ENCODE measurements at regions not wholly inside any gene's neighbourhood (a gene's known extent, or its start where the extent isn't known, plus 50 kb on each side); places are given as distances from the start of the nearest gene placed in this dataset.

DNA sequence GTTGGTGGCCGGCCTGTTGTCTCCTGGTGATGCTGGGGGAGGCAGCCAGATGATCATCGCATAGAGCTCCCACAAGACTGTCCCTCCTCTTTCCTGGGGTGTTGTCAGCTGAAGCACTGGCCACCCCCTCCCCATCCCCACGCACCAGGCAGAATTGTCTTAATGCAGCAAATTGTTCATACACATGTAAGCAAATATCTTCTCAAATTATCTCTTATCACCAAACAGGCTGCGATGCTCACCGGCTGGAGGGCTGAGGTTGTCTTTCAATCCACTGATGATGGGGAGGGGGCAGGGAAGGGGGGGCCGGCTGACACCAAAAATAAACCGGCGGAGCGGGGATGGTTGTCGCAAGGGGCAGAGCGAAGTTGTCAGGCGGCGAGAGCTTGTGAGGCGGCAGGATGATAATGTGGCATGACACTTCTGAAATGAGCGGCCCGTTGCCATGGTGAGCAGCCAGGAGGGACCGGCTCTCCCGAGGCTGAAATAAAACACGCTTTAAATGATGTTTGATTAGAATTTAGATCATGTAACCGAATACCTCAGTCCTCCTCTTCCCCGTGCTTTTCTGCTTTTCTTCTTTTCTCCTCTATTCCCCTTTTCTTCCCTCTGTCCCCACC, 59.8 kb downstream of the MRM1 start:
- no peak for DNase-seq (ENCODE audit: low read depth in 2 of 2)

DNA sequence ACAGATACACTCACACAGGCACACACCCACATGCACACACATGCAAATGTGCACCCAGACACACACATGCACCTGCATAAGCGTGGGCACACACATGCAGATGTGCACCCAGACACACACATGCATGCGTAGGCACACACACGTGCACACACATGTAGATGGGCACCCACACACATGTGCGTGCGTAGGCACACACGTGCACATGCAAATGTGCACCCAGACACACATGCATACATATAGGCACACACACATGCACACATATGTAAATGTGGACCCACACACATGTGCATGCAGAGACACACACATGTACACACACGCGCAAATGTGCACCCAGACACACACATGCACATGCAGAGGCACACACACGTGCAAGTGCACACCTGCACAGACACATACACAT, 60.3 kb downstream of the MRM1 start:
- DNase-seq (ENCODE audit: low read depth in 2 of 2), result no peak

- DNase-seq (ENCODE audit: low read depth in 2 of 2), result no peak
These were observed 64.0 kb downstream of the MRM1 start for GRCh38 chr17:36665417-36665816.

GRCh38 chr17:36667922-36668321, 66.5 kb downstream of the MRM1 start:
- no peak for DNase-seq (ENCODE audit: low read depth in 2 of 2)

DNA sequence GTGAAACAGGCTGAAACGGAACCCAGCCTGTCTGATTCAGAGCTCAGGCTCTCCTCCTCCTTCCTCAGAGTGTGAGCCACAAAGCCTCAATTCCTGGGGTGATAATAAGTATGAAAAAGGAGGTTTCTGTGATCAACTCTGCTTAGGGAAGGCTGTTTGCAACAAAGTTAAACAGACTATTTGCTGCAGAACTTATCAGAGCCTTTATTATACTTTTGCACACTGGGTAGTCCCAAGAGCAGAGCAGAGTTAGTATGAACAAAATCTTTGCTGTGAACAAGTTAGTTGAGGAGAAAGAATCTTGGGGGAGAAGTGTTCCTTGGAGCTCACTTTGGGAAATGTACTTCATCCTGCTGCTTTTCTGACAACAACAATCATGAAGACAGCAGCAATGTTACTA, 67.4 kb downstream of the MRM1 start:
- no peak for DNase-seq (ENCODE audit: low read depth in 2 of 2)

DNA sequence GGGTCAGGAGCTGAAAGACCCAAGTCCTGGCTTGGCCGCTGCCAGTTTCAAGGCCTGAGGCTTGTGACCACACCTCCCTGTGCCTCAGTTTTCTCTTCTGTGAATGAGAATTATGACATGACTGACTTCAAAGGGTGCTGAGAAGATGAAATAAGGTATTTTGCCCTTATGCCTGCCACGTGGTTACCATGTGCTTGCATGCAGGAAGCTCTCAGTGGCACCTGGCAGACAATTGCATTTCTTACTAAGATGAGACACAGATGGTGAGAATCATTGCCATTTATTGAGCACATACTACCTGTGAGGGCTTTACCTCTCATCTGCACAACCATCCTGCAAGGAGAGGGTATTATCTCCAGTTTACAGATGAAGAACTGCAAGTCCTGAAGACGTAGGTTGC, 69.8 kb downstream of the MRM1 start:
- DNase-seq (ENCODE audit: low read depth in 2 of 2), result no peak

GRCh38 chr17:36672403-36672918, 71.1 kb downstream of the MRM1 start:
- DNase-seq (ENCODE audit: low read depth in 2 of 2), result no peak

DNA sequence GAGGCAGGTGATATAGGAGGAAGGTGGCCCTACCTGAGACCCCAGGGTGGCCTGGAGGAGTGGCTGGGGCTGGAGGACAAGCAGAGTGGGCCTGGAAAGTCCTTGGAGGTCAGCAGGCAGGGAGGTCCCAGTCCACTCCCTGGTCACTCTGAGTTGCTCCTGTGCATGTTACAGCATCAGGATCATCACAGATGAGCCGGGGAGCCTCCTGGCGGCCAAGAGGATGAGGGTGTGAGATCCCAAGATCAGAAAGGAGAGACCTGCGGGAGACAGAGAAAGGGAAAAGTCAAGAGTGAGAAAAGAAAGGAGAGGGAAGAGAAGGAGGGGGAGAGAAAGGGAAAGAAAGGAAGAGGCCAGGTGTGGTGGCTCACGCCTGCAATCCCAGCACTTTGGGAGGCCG, 71.7 kb downstream of the MRM1 start:
- no peak for DNase-seq (ENCODE audit: low read depth in 2 of 2)

- no peak for DNase-seq (ENCODE audit: low read depth in 2 of 2)
These were observed 72.4 kb downstream of the MRM1 start for GRCh38 chr17:36673637-36674277.

DNA sequence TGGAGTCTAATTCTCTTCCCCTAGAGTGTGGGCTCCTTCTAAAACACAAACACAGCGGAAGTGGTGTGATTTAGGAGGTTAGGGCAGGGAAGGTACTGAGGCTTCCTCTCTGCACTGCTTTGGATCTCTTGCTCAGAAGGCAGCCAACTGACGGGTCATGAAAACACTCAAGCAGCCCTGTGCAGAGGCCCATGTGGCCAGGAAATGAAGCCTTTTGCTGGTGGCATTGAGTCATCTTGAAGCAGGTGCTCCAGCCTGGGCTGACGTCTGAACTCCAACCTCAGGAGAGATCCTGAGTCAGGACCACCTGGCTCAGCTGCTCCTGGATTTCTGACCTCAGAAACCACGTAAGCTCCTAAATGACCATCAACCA, 72.9 kb downstream of the MRM1 start:
- DNase-seq (ENCODE audit: low read depth in 2 of 2), result no peak

DNA sequence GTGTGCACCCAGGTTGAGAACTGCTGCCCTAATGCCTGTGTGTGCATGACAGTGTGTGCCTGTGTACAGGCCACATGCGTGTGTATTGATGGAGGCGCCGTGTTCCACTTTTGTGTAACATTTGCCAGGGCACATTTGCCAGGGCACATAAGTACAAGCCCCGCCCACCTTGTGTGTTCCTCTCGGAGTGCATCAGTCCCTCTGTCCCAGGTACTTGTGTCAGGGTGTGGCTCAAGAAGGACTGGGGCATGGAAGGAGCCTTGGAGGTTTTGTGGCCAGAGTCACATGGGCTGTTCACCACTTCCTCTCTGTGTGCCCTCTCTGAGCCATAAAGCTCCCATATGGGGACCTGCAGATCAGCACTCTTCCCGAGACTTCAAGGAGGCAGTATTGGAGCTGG, 73.9 kb downstream of the MRM1 start:
- DNase-seq (ENCODE audit: low read depth in 2 of 2), result no peak

DNA sequence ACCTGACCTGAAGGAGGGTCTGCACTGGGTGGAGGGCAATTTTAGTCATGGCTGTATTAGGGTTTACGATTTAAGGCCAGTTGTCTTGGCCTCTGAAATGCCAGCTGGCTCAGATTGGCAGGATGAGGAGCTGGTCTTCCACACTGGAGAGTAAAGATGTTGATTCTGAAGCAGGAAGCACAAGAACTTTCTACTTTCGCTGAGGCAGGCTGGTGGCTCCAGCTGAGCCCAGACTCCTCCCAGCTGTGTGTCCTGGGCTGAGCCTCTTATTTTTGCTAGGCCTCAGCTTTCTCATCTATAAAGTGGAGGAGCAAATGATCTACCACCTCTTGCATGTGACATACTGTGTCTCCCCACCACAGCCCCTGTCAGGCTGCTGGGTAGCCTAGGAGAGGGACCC, 74.4 kb downstream of the MRM1 start:
- no peak for DNase-seq (ENCODE audit: low read depth in 2 of 2)

- no peak for DNase-seq (ENCODE audit: low read depth in 2 of 2)
These were observed 78.6 kb downstream of the MRM1 start for GRCh38 chr17:36679815-36680467.

DNA sequence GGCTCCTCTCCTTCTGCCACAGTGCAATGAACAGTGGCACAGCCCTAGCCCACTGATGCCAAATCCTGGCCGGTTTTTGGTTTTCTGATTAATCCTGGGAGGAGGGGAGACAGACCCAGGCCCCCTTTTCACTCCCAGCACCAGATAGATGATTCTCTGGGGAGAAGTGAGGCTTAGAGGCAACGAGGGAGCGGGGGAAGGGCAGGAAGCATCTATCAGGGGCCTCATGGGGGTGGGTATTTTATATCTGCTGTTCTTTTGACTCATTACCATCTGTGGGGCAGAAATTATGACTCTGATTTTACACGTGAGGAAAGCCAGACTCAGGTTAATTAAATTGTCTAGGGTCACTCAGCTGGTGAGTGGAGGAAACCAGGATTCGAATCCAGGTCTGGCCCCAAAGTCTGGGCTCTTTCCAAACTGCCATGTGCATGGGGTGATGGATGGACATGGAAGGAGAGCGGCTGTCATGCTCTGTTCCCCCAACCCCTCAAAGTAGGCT, 79.4 kb downstream of the MRM1 start:
- no peak for DNase-seq (ENCODE audit: low read depth in 2 of 2)

DNA sequence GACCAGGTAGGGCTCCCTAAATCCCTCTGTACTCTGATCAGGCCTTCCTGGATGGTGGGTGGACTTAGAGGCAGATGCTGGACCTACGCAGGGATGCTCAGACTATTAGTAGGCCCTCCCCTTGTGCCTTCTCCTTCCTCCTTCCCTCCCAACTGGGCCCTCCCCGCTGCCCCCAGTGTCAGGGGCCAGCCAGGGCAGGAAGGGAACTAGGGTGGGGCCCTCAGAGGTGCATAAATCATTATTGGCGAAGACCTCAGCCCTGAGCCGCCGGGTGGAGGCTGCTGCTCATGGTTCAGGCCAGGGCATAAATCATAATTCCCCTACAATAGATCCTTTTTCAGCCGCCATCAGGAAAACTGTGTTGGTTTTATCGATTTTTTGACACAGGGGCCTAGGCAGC, 81.4 kb downstream of the MRM1 start:
- no peak for DNase-seq (ENCODE audit: low read depth in 2 of 2)

DNA sequence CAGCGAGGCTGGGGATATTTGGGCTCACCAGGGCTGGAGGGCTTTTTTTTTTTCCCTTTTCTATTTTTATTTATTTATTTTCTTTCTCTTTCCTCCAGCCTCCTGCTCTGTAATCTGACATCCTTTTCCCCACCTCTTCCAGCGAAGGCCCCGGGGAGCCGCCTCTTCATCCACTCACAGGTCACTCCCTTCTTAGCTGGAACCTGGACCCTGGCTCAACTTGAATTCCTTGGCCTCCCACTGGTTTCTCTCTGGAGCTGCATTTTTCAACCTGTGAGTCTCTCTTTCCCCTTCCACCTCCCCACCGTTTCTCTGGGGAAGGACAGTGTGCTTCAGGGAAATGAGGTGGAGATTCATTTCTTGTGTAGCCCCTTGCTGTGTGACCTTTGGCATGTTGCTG, 82.0 kb downstream of the MRM1 start:
- no peak for DNase-seq (ENCODE audit: low read depth in 2 of 2)

DNA sequence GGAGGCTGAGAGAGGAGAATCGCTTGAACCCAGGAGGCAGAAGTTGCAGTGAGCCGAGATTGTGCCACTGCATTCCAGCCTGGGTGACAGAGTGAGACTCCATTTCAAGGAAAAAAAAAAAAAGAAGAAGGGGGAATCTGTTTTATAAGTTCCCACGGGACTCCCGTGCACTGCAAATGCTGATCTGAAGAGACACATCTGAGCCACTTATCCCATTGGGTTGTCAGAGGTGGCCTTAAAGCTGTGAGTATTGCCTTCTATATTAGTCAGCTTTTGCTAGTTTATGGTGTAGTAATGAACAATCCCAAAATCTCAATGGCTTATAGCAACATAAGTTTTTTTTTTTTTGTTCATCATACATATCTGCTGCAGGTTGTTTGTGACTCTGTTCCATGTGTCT, 82.8 kb downstream of the MRM1 start:
- DNase-seq (ENCODE audit: low read depth in 2 of 2), result no peak

- no peak for DNase-seq (ENCODE audit: low read depth in 2 of 2)
These were observed 84.8 kb downstream of the MRM1 start for GRCh38 chr17:36686123-36686669.

GRCh38 chr17:36687736-36688135, 86.4 kb downstream of the MRM1 start:
- DNase-seq (ENCODE audit: low read depth in 2 of 2), result no peak

DNA sequence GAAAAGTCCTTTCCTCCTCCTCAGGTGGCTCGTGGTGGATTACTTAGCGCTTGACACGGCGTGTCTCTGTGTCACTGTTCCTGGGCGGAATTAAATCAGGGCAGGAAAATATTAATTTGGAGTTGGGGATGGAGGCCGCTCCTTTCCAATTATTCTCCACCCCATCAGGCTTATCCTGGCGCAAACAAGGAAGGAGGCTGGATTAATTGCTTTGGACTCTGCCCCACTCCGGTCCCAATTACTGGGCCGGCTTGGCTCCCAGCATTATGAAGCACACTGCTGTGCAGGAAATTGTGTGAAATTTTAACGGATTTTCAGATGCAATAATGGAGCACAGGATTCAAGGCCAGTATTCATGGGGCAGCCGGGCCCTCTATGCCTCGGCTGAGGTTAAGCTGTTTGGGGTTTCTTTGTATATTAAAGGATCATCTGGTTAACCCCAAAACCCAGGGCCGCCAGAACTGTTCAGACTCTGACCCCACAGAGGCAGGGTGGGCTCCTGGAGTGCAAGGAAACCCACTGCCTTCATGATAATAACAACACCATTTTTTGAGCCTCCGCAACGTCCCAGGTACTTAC, 87.8 kb downstream of the MRM1 start:
- no peak for DNase-seq (ENCODE audit: low read depth in 2 of 2)

DNA sequence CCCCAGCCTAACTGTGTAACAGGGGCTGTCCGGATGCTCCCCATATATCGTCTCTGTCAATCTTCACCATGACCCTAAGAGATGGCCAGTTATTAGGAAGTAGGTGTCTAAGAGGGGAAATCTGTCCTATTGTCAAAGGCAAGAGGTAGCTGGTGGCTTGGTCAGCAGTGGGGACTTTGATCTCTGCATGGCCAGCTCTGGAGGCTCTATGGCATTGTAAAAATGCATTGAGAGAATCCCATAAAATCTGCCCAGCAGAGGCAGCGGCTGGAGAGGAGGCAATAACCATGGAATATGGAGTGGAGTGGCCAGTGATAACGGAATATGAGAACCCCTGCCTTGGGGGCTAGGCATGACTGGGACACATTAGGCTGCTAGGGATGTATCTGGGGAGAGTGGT, 88.8 kb downstream of the MRM1 start:
- DNase-seq (ENCODE audit: low read depth in 2 of 2), result no peak

GRCh38 chr17:36691606-36692005, 90.2 kb downstream of the MRM1 start:
- DNase-seq (ENCODE audit: low read depth in 2 of 2), result no peak

GRCh38 chr17:36695082-36695481, 93.7 kb downstream of the MRM1 start:
- DNase-seq (ENCODE audit: low read depth in 2 of 2), result no peak
